ENCODE measurements at regions not wholly inside any gene's neighbourhood (a gene's known extent, or its start where the extent isn't known, plus 50 kb on each side); places are given as distances from the start of the nearest gene placed in this dataset.
"Not testable (repeated sequence)": the region's sequence is repeated elsewhere in the genome, so short reads cannot be mapped to it uniquely, and the experiment has no call there.

DNA sequence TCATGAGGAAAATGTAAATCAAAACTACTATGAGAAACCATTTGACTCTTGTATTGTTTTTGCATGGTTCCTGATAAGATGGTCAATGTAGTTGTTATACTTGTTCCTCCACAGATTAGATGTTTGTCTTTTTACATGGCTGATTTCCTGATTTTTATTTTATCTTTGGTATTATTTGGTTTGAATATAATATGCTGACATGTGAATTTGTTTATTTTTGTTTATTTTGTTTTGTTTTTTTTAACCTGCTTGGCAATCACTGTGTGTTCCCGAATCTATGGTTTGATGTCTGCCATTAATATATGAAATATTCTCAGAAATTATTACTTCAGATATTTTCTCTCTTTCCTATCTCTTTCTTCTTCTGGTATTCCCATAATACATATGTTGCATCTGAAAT lies 899.5 kb upstream of the ADGRB3 start:
- DNase-seq, result no peak

DNA sequence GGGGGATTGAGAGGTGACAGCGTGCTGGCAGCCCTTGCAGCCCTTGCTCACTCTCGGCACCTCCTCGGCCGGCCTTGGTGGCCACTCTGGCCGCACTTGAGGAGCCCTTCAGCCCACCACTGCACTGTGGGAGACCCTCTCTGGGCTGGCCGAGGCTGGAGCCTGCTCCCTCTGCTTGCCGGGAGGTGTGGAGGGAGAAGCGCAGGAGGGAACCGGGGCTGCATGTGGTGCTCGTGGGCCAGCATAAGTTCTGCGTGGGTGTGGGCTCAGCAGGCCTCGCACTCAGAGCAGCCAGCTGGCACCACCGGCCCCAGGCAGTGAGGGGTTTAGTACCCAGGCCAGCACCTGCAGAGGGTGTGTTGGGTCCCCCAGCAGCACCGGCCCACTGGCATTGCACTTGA lies 912.2 kb upstream of the ADGRB3 start:
- no peak for DNase-seq

DNA sequence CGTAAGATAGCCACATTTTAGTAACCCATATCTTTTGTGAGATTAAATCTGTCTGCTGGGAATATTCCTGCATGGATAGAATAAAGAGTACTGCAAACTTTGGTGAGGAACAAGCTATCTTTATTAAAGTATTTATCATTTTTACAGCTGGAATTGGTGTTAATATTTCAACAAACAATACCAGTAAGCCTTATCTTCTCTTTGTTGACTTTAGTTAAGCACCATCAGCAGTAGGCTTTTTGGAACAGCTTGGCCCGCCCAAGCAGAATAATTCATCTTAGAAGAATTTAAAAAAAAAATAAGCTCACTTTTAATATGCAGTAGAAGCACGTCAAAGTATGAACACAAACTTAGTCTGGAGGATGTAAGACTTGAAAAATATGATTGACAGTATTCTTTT lies 917.8 kb upstream of the ADGRB3 start:
- DNase-seq, result no peak

DNA sequence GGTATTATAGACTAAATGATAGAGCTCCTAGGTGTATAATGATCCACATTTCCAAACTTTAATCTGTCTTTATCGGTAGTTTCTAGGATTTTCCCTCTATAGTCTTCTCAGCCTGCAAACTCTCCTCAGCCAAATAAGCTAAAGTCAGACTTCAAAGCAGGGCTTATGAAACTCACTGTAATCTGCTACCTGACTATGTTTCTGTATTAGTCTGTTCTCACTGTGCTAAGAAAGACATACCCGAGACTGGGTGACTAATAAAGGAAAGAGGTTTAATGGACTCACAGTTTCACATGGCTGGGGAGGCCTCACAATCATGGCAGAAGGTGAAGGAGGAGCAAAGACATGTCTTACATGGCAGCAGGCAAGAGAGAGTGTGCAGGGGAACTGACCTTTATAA lies 928.7 kb upstream of the ADGRB3 start:
- no peak for DNase-seq

DNA sequence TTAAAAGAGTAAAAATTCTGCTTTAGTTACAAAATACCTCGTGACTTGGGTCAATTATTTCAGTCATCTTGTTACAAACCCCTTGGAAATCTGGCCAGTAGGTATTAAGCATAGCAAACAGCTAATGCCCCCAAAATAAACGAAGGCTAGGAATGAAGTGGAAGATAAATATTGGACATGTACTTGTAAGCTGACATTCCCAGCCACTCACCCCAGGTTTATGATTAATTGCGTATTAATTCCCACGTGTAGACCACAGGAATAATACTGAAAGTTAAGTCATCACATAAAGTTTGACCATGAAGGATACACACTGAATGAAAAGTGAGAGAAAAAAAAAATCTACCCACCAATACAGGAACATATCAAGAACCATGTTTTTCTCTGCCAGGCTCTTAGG lies 936.5 kb upstream of the ADGRB3 start:
- DNase-seq, result no peak

DNA sequence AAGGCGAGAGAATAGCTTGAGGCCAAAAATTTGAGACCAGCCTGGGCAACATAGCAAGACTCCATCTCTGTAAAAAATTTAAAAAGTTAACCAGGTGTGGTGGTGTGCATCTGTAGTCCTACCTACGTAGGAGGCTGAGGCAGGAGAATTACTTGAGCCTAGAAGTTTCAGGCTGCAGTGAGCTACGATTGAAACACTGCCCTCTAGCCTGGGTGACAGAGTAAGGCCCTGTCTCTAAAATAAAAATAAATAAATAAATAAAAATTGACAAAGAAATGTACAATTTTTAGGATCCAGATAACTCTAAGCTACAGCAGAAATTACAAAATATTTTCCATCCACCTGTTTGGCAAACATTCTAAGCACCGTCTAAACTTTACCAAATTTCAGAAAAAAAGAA lies 941.0 kb upstream of the ADGRB3 start:
- no peak for DNase-seq

DNA sequence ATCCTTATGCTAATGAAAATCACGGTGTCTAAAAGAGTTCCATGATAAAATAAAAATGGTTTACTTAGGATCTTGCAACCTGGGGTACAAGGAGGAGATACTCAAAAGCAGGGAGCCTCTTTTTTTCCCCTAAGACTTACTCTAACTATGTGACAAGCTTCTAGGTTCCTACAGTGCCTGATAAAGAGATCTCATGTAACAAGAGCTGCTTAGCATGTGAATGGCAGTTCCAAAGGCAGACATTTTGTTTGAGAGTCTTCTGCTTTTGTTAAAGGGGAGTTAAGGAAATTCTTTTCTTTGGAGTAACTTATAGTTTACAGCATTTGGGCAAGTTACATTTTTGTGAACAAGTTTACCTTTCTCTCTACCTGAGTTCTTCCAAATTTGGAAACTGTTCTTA lies 945.8 kb upstream of the ADGRB3 start:
- DNase-seq, result no peak

DNA sequence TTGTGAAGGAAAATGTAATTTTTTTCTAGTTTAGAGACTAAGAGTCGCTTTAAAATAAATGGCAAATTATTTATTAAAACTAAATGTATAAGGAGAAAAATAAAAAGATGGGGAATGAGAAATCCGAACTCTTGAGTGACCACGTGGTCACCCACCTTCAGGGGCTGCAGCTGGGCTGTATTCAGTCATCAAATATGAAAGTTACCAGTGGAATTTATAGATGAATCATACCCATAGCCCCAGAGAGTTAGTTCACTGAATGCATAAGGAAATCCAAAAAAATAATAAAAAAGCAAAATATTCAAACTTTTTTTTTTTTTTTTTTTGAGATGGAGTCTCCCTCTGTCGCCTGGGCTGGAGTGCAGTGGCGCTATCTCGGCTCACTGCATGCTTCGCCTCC lies 947.7 kb upstream of the ADGRB3 start:
- DNase-seq, result no peak

DNA sequence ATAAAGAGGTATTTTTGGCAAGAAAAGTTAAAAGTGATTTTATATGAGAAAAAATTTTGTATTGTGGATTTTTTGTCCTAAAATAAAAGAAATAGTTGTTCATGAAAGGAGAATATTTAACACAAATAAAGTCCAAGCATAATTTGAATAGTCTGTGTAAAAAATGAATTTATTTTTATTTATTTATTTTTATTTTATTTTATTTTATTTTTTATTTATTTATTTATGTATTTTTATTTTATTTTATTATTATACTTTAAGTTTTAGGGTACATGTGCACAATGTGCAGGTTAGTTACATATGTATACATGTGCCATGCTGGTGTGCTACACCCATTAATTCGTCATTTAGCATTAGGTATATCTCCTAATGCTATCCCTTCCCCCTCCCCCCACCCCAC lies 948.9 kb upstream of the ADGRB3 start:
- DNase-seq, result not testable (repeated sequence)

DNA sequence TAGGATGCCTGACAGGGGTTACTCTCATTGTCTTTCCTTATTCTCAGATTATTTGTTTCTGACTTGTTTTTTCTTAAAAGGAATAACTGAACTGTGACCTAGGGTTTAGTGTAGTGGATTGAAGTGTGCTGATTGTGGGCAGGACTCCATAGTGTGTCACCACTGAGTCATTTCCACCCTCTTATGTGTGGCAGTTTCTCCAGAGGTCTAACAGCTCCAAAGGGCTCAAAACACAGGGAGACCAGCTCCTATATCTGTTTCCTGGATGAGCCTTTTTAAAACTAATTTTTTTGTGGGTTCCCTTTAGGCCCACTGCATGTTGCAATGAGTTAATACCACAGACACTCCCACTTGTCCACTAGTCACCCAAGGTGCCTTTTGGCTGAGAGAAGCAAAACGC lies 951.1 kb upstream of the ADGRB3 start:
- DNase-seq, result no peak

DNA sequence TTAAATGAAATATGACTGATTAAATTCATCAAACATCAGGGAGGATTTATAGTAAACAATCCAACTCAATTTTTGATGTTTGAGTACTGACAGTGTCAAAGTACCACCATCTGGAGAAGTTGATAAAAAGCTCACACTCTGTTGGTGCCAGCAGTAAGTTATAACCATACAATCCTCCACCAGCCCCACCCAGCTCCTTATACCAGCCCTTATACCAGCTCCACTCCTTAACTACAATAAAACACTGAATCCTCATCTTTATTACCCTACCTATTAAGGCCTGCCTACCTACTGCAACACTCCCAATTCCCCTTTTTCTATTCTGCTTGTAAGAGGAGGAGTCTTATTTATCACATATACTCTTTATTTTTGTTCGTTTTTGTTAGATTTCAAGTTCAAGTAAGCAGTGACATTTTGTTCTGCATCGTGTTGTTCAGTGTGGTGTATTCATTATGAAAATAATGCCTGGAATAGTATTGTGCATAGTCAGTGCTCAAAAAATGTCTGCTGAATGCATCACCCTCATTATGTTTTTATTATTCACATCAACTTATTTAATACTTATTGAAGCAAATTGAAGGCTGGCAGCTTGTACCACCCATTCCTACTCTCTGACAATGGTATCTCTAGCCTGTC lies 954.7 kb upstream of the ADGRB3 start:
- DNase-seq, result no peak

DNA sequence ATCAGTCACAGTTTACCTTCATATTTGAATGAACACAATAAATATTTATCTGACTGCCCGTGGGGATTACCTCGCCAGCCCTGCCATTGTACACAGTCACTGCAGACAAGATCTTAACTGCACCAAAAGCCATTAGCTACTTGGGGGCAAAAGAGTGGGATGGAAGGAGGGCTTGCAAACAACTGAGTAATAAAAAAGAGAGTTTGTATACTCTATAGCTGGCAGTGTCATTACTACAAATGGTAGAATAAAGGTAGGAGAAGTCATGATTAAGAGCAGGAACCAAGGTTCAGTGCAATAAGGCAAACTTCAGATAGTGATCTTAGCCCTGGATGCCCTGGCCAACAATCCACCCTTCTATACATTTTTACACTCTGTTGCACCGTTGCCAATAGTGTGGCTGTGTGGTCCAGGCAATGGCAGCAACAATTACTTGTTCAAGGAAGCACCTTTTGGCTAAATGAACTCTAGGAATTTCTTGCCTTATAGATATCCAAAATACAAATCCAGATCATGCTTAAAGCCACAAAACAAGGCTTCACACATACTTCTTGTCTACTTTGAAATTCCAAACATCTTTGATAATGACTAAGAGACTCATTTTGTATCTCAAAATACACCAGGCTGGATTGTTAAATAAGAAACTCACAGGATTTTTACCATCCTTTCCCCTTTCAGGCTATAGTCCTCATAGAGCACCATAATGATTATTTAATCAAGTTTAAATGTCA lies 955.4 kb upstream of the ADGRB3 start:
- DNase-seq, result no peak

DNA sequence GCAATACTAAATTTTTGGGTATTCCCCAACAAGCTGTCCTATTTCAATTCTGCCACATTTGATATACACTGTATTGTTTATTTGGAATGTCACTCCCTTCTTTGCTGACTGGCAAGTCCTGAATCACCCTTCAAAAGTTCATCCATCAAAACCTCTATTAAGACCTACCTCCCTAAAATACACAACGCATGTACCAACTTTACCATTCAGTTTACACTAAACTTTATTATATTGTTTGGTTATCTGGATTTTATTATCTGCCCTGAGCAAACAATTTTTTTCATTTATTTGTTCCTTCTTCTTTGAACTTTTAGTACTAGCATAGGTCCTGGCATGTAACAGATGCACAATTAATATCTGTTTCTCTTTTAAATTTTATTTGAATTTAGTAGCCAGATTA lies 958.2 kb upstream of the ADGRB3 start:
- no peak for DNase-seq

DNA sequence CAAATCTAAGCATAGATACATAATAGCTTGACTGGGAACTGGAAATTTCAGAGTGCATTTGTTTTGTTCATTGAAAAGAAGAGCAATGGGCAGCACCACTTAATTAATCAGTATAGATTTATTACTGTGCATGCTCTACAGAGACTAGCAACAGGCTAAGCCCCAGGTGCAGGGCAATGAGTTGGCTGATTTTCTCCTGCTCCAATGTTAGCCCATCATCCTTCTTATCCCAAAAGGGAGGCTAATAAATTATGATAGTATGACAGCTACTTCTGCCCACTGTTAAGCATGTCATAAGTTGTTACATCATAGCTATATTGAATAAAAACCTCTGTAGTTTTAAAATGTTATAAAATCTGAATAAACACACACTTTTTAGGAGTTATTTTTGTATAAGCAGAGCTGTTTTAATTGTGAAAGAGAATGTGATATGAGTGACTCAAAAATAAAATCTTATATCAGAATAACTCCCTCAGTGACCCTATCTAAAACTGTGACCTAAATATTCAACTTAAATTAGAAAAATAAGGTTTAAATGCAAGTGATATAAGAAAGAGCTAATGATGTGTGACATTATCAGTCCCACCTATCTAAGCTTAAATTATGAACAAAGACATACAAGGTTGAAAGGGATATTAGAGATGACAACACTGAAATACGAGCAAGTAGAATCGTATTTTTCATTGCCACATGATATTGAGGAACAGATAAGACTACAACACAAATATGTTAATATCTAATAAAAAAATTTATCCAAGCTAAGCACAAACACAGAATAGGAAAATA lies 967.3 kb upstream of the ADGRB3 start:
- DNase-seq, result no peak

DNA sequence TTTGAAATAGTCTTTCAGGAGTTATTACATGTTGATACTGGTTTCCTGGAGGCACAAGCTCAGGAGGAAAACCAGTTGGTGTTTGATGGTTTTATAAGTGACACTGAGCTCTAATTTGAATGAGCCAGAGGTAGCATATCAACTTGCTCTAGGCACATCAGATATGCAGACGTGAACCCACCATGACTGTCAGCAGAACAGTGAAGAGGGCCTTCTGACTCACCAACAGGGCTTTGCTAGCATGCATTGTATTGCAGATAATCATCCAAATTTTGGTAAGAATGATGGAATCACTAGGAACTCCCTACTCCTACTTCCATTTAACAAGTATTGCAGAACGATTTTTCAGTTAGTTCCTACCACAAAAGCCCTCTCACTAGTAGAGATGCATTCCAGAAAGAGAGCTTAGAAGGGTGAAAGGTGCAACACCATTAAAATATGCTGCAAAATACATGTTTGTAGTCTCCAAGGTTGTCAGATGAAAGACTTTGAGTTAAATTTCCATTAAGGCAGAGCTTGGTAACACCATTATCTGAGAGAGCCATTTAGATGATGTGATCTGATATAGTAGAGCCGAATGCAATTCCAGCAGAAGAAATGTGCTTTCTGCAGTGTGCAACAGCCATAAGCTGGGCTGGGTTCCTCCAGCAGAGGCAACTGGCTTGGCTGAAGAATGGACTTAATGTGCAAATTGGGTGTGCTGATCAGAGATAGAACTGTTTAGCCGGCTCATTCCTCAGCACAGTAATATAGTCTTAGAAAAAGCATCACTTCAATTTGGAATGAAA lies 968.7 kb upstream of the ADGRB3 start:
- DNase-seq, result no peak

DNA sequence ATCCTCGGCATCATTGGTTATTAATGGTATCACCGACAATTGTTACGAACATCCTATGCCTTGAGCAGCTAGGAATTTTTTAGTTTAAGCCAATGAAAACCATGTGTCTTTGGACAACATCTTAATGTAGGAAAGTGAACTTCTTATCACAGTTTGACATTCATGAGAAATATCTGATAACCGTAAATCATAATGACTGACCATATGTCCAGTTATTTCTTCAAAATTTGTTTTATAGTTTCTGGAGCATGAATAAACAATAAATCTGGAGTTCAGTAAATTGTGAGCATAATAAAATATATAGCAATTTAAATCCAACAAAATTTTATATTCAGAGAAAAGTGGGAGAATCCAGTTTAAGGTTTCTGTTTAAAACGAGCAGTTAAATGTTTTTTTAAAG lies 970.1 kb upstream of the ADGRB3 start:
- DNase-seq, result no peak

DNA sequence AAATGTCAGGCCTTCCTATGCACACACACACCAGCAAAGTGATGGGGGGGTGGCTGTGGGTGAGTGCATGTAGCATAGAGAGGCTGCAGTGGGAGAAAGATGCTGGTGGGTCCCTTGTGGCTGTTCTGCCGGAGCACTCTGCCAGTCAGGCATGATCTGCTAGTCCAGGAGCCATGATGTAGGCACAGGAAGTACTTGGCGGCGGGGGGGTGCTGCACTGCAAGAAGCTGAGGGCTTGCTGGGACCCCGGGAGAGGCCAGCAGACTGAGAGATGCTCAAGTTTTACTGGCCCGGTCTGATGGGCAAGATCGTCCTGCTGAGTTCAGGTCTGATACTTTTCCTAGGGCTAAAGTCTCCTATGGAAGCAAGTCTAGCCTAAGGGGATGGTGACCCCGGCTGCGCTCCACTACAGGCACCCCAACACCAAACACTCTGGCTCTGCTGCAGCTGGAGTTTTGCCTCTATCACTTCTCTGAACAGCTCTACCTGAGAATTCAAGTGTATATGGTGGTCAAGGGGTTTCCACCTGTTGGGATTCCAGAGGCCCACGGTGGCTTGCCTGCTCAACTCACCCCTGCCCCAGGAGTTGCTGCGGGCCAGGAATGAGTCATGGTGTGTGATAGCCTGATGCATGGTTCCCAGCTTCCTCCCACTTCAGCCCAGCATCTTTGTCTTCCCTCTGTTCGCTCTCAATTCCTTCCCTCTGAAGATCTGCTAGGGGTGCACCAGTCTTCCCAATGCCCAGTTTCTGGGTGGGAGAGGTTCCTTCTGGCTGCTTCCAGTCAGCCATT lies 971.8 kb upstream of the ADGRB3 start:
- DNase-seq, result no peak

DNA sequence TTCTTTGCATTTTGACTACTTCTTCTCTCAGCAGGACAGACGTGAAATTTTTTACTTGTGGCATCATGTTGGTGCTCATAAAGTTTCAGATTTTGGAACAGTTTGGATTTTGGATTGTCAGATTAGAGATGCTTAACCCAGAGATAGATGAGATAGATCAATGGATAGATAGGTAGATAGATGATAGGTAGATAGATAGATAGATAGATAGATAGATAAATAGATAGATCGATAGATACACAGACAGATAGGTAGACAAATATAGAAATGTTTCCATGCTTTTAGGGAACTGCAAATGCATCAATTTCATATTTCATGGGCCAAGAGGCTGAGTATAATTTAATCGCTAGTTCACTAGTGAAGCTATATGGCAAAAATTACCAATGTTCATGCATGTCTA lies 981.5 kb upstream of the ADGRB3 start:
- DNase-seq, result no peak

DNA sequence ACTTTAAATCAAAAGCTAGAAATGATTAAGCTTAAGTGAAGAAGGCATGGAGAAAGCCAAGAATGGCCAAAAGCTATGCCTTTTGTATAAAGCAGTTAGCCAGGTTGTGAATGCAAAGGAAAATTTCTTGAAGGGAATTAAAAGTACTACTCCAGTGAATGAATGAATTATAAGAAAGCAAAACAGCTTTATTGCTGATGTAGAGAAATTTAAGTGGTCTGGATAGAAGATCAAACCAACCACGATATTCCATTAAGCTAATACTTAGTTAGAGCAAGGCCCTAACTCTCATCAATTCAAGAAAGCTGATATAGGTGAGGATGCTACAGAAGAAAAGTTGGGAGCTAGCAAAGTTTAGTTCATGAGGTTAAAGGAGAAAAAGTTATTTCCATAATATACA lies 988.5 kb upstream of the ADGRB3 start:
- no peak for DNase-seq

DNA sequence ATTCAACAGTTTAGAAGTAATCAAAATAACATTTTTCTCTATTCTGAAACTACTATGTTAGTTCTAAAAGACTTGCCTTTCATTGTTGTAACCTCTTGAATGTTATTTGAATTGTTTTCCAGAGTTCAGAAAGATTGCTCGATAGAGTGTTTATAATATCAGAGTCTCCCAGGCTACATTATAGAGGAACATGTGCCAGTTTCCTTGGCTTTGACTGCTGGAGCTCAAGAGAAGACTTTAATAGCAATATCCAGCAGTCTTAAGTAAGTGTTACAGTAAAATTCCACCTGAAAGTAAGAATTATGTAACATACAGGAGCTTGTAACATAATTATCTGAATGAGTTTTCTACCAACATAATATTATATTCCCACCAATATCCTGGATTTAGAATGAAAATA lies 991.8 kb upstream of the ADGRB3 start:
- no peak for DNase-seq

DNA sequence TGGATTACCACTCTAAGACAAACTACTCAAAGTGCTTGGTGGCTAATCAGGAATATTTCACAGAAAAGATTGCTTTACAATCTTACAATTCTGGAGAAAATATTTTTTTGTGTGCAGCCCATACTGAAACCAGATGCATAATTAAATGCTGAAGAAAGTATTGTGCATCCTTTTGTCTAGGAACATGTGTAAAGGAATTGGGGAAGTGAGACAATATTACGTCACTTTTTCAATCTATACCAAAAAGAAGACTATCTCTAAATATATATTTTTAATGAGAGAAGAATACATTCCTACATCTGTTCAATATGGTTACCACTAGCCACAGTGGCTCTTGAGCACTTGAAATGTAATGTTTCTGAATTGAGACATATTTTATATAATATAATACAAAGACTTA lies 992.5 kb upstream of the ADGRB3 start:
- no peak for DNase-seq

DNA sequence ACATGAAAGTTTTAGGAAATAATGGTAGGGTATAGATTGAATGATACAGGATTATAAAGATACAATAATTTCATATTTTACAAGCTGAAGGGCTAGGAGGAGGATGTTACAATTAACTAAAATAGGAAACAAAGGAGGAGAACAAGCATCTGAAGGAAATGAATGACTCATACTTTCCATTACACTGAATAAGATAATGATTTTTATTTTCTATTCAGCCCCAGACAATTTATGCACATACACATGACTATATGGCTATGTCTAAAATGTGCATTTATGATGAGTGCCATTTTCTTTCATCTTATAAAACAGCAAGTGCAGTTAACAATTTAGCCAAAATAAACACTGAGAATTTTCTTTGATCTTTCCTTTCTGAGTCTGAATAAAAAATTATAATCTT lies 994.6 kb upstream of the ADGRB3 start:
- no peak for DNase-seq

DNA sequence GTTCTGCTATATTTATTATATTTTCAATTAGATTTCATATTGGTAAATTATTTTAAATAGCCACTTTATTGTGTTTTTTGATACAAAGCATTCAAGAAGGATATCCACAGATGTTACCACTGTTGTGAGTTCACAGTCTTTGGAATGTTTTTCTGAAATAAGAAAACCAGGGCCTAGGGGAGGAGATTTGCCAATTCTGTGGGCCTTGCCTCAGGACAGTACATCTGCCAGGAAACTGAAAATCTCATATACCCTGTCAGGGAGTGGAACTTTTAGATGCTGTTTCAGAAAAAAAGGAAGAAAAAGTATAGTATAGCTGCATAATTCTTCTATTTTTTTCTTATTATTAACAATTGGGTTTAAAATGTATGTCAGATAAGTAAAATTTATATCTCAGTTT lies 995.9 kb upstream of the ADGRB3 start:
- DNase-seq, result no peak

Data from activated effector memory CD4-positive, alpha-beta T cell treated with anti-CD3 and anti-CD28 coated beads, Interleukin-2, amount 50 U/mL, for 16 hours (primary cell).